Suprapubic skin (tissue), 3 donors: ENCODE measurements at regions not wholly inside any gene's neighbourhood (a gene's known extent, or its start where the extent isn't known, plus 50 kb on each side); places are given as distances from the start of the nearest gene placed in this dataset.

ENCODE experiments used
- EP300 ChIP-seq: sonication (generic); formaldehyde crosslinking; IDR thresholded peaks from one replicate; pipeline ENCODE4 v1.6.1; 2017; ENCODE audit warnings: antibody characterized with exemption
- TF ChIP-seq, protein P1 (sequence below), 2 donors: fragments of 200-600 bp in 1 of 2; fragments of 450-650 bp in 1 of 2; sonication (generic) in 1 of 2; IDR thresholded peaks; one replicate each; pipeline ENCODE4 v1.5.1; 2016 to 2019; ENCODE audit warnings: antibody characterized with exemption in 2 of 2, mild to moderate bottlenecking in 1 of 2, moderate library complexity in 1 of 2

- TF ChIP-seq, protein P1, sequence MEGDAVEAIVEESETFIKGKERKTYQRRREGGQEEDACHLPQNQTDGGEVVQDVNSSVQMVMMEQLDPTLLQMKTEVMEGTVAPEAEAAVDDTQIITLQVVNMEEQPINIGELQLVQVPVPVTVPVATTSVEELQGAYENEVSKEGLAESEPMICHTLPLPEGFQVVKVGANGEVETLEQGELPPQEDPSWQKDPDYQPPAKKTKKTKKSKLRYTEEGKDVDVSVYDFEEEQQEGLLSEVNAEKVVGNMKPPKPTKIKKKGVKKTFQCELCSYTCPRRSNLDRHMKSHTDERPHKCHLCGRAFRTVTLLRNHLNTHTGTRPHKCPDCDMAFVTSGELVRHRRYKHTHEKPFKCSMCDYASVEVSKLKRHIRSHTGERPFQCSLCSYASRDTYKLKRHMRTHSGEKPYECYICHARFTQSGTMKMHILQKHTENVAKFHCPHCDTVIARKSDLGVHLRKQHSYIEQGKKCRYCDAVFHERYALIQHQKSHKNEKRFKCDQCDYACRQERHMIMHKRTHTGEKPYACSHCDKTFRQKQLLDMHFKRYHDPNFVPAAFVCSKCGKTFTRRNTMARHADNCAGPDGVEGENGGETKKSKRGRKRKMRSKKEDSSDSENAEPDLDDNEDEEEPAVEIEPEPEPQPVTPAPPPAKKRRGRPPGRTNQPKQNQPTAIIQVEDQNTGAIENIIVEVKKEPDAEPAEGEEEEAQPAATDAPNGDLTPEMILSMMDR (IDR thresholded peaks at IDR 0.05): no peak
- TF ChIP-seq EP300: no peak
These were observed 276.9 kb downstream of the PRELID2 start for GRCh38 chr5:145558288-145558687.
